SW 1271 (cell line): ENCODE measurements at regions not wholly inside any gene's neighbourhood (a gene's known extent, or its start where the extent isn't known, plus 50 kb on each side); places are given as distances from the start of the nearest gene placed in this dataset.

ENCODE experiments used
- DNase-seq, 2 experiments: peaks; one replicate each; lab custom pipeline; 2025; lab: John Stamatoyannopoulos, UW

DNA sequence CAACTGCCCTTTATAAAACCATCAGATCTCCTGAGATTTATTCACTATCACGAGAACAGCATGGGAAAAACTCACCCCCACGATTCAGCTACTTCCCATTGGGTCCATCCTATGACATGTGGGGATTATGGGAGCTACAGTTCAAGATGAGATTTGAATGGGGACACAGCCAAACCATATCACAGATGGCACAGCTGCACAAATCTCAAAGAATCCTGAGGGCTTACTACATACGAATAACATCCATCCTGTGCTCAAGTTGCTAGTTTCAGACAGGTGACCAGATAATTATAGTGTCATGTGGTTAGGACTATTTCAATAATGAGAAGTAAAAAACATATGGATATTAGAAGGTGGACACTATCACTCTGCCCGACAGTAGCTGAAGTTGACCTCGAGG is 211.2 kb downstream of the NUAK1 start:
- no peak for DNase-seq

DNA sequence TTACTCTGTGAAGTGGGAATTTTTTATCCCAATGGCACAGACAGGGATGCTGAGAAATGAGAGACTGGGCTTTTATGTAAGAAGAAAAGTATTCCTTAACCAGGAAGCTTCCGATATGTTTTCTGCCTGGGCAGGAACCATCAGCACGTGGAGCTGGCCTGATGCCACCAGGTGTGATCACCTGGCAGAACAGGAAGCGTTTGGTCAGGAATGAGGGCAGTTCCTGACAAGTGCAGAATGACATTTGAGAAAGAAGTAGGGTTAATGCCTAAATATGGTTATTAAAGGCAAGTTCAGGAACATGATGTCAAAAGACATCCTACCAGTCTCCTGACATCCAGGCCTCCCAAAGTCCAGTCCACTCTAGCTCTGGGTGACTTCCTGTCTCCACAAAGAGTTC is 210.3 kb downstream of the NUAK1 start:
- DNase-seq, result no peak

DNA sequence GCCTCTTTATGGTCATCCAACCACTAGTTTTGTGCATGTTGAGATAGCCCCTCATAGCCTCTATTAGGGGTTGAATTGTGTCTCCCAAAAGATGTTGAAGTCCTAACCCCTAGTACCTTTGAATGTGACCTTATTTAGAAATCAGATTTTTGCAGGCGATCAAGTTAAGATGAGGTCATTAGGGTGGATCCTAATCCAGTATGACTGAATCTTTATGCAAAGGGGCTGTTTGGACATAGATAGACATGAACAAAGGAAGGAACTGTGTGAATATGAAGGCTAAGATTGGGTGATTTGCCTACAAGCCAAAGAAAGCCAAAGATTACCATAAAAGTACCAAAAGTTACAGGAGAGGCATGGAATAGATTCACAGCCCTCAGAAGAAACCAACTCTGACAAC is 209.6 kb downstream of the NUAK1 start:
- no peak for DNase-seq

DNA sequence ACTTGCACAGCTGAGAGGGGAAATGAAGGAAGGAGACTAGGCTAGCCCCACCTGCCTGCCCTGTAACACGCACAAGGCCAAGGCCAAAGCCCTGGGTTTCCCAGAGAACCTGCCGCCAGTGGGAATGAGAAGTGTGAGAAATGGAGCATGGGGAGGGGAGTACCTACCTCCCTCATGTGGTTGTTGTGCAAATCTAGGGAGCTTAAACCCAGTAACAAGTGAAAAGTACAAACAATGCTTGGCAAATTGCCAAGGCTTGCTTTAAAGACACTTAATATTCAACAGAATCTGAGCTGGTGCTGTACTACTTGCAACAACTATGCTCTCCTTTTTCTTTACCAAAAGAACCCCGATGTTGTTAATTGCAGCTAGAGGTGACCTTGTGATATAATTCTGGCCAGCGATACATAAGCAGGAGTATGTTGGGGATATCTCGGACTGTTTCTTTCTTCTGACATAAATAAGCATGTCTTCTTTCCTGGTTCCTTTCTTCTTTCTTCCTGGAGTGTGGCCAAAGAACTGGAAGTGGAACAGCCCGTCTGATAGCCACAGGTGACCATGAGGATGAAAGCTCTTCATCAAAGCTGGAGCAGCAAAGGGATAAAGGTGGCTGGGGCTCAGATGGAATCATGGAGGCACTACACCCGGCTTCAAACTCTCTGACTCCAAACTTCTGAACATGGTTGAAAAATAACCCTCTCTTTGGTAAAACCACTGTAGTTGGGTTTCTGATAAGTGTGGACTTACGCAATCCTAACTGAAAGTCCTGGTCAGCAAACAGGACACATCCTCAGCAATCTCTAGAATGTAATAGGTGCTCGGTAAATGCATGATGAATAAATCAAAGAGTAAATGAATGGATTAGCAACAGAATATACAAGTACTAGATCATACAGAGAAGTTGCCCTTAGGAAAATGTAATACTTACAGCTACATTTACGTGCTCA is 207.9 kb downstream of the NUAK1 start:
- no peak for DNase-seq

DNA sequence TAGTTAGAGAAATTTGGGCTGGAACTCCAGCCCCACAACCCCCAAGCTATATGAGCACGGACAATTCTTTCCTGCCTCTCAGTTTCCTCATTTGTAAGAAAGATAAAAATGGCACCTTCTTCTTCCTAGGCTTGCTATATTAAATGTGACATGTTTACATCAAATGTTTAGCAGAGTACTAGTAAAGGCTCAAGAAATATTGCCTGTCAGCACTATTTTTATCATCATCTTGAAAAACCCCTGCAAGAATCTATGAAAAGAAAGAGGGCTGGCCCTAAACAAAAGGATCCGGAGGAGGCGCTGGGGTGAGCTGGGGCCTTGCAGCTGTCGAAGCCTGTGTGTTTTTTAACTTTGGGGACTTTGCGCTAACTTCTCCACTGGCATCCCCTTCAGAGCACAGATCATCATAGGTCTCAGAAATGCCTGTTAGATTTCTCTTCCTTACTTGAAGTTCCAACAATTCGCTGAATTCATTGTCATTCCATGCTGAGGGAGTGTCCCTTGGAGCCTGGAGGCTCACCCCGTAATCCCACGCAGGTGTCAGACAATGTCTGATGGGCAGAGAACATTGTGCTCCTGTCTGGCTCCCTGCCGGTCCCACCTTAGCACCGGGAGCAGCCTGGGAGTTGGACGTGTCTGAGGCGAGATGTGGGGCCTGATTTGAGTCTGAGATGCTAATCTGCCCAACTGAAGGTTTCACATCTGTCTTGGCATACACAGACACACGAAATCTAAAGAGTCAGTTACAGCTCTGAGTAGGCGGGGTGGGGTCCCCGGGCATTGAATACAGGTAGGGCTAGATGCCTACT is 206.8 kb downstream of the NUAK1 start:
- DNase-seq, result no peak

DNA sequence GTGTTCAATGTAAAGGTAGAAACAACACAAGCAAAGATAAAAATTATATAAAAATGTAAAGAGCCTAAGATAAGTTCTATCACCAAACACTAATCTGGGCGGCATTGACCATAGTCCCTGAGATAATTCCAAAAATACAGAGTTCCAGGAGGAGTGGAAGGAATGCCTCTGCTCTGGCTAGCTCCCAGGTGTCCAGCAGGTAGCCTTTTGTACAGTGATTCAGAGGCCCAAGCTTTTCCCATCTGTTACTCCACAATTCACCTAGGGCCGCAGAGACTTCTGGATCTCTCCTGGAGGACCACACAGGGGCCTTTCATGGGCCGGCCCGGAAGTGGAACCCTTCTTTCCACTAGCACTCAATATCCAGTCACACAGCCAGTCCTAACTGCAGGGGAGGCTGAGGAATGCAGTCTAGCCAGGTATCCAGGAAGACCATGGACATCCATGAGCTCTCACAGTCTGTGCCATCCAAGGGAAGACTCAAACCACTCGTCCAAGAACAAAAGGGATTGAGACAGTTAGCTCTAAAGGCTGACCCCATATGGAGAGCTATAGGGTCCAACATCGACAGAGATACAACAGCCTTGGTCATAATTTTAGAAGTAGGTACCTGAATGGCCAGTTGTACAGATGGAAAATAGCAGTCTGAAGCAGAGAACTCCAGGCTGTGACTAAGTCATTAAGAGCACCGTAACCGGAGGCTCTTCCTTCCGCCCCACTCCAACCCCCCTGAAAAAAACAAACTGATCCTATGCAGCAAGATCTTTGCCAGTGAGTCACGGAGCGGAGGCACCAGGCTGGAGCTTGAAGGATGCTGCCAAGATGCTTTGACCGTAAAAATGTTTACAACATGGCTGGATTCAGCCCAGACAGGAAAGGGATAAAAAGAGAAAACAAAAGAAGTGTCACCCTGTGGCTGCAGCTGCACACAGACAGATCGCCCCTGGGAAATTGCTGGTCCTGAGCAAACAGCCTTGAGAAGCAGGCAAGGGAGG is 204.8 kb downstream of the NUAK1 start:
- peak; percentile 4 to 53 for DNase-seq

DNA sequence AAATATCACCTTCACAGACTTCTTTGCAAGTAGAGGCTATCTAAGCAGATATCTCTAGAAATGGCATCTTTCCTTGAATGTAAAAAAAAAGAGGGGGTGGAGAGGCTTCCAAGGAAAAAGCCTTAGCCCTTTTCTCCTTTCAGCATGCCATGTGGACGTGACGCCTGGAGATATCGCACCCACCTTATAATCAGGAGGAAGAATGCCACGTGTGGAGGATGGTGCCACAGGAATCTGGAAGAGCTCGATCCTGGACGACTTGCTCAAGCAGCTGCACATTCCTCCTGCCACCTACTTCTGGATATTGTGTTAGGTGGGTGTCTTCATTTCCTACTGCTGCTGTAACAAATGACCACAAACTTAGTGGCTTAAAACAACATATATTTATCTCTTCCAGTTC is 203.6 kb downstream of the NUAK1 start:
- no peak for DNase-seq

DNA sequence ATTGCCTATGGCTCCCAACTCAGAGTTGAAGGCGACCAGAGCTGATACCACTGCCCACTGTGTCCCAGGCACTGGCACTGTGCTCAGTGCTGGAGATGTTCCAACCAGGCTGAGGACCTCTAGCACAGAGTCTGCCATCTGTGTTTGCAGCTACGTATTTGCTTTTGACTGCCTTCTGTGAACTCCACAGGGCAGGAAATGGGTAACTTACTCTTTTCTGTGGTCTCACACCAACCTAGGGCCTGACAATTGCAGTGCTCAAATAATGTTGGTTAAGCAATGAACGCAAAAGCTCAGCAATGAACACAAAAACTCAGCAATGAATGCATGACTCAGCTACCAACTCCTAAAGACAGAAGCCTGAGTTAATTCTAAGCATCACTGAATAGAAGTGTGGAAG is 202.8 kb downstream of the NUAK1 start:
- no peak for DNase-seq

DNA sequence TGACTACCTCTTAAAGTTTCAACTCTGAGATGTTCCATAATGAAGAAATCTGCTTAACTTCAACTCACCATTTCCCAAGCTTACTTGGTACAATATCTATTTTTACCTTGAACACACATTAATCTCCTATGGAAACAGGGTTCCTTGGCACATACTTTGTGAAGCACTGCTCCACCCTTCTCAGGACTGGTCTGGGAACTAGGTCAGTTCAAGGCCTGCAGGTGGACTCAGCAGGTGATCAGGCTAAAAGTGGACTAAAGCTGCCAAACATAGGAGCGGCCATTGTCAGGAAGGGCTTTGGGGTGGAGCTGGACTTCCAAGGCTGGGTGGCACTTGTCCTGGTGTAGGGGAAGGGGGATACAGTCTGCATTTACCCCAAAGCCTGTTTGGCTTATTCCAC is 202.3 kb downstream of the NUAK1 start:
- DNase-seq, result no peak

DNA sequence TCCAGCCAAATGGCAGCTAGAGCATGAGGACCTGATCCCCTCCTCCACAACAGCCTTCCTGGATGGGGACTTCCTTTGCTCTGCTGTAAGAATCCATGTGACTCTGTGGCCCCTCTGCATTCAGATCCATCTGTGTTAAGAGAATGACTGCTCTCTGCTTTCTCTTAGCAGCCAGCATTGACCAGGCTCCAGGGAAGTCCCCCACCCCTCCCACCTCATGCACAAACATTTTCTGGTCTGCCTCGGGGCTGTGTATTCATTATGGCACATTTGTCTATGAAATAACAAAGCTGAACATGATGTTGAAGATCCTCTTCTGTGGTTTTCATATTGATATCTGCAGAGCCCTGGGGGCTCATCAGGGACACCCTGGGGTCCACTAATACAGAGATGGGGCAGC is 201.7 kb downstream of the NUAK1 start:
- no peak for DNase-seq

DNA sequence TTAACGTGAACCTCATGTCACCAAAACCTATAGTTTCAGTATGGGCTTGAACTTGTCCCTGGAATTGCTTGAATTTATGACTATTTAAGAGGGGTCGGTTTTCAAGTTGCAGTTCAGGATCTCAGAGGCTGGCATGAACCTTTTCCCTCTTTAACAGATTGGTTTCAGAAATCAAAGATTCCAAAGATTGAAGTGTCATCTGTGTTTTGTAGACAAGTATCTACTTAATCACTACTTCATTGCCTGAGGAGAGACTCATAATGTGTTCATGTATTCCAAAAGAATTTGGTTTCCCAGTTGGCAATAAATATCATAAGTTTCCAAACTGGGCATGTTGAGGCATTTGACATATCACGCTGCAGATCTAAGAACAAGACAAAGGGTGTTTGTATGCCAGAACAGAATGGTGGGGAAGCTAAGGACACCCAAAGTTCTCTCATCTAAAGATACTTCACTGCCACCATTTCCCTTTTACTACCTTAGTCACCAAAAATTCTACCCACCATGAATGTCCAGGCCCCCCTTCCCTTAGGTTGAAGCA is 199.5 kb downstream of the NUAK1 start:
- DNase-seq, result no peak

DNA sequence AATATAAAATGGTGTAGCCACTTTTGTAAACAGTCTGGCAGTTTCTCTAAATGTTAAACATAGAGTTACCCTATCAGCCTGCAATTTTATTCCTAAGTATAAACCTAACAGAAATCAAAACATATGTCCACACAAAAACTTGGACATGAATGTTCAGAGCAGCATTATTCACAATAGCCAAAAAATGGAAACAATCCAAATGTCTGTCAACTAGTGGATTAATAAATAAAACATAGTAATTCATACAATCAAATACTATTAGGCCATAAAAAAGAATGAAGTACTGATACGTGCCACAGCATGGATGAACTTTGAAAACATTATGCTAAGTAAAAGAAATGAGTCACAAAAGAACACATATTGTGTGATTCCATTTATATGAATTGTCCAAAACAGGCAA is 196.5 kb downstream of the NUAK1 start:
- DNase-seq, result no peak

DNA sequence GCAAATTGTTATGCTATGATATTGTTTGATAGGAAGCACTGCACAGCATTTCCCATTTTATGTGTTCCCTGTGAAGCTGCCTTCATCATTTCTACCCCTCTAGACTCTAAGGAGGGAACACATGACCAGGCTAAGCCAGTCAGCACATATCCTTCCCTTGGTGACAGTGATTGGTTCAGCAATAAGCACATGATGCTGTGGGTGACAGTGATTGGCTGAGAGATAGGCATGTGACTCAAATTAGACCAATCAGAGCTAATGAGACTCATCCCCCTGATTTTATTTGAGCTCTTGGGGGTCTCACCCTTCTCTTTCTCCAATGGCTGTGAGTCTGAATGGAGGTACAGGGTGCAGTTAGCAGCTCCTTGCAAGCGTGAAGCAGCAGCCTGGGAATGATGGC is 195.2 kb downstream of the NUAK1 start:
- DNase-seq, result no peak

DNA sequence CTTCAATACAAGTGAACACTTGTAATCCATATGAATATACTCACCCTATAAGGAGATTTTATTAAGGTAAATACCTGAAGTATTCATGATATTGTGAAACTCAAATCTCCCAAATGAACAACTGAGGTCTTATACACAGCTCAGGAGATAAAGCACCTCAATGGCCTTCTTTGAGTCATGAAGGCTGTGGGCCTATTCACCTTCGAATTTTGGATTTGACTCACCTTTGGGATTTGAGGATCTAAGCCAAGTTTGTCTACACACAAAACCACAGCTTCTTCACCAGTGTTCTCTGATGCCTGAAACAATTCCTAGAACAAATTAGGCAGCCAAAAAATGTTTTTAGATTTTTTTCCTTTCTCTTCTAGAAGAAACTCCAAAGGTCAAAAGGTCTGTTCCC is 194.1 kb downstream of the NUAK1 start:
- no peak for DNase-seq

DNA sequence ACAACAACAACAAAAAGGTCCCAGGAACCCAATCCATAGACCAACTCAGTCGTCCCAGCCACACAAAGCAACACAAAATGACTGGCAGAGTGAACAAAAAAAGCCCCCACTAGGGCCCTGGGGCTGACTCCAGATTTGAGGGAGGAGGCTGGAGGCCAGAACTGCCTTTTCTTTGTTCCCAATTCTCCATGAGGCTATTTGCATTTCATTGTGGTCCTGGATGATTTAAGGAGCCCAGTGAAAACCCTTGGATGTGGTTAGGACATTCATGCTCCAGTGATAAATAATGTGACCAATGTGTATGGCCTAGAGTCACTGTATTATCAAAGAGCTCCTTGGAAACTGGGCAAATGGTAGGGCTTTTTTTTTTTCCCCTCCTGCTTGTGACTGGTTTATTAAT is 192.9 kb downstream of the NUAK1 start:
- no peak for DNase-seq

DNA sequence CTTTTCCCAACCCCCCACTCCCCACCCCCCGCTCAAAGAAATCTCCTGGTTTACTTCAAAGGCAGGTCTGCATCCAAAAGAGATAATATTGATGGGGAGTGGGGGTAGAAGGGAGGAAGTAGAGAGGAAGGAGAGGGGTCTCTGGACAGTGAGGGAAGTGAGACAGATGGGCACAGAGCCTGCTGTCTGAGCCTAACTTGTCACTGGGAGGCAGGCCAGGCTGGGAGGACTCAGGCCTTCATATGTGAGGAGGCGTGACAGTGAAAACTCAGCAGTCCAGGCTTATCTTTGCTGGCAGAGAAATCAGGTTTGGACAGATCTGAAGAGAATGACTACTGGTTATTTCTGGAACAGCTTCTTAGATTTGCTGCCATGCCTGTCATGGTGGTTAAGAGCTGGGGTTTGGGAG is 192.3 kb downstream of the NUAK1 start:
- DNase-seq, result no peak

DNA sequence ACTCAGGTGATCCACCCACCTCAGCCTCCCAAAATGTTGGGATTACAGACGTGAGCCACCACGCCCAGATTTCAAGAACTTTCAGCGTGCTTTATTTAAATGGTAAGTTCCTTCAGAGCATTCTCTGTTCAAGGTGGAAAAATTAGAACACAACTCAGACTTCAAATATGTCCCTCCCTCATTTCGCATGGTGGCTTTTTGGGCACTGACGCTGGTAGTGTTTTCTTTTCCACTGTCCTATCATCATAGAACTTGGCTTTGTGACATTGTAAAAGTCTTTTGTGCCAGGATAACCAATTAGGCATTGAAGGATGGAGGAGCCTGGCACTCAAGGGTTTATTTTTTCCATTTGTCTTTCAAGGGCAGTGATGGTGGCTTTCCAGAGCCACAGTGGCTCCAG is 190.8 kb downstream of the NUAK1 start:
- DNase-seq, result no peak

DNA sequence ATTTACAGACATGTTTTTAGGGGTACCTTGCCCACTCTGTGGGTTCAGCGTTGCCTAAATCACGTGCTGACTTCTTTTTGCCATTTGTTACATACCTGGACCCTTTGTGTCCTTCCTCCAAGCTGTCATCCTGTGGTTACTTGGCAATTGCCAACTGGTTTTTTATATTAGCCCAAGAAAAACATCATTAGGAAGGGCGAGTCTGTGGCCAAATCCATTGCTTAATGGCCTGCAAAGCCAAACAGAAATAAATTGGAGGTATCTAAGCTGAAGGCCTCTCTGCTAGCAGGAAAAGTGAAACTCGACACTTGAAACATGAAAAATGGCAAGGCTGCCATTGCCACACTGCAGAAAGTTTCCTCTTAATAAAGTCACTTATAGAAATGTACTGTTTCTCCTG is 190.4 kb downstream of the NUAK1 start:
- DNase-seq, result no peak

DNA sequence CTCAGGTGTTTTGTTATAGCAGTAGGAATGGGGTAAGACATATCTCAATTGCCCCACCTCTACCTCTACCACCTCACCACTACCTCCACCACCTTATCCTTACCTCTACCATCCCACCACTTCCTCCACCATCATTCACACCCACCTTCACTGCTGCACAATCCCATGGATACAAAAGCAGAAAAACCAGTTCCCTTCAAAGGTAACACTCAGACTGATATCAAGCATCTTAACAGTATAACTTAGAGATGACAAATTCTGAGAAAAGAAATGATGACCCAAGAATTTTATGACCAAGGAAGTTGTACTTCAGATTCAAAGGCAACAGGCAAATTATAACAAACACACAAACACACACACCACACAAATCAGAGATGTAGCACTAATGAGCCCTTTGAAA is 189.4 kb downstream of the NUAK1 start:
- DNase-seq, result no peak

DNA sequence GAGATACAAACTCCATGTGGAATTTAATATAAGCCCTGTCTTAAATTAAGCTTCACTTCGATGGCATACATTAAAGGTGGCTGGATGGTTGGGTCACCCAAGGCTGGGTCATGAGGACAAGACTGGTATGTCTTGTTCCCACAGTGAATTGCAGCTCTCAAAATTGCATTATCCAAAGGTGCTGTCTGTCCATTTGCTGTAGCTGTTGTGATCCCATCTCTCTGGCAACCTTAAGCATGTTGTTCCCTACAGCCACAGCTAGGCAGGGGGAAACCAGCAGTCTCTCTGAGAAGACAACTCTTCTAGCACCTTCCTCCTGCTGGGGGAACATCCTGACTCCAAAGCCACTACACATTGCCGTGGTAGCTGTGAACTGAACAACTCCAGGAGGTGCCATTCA is 187.0 kb downstream of the NUAK1 start:
- no peak for DNase-seq
